ENCODE measurements at regions not wholly inside any gene's neighbourhood (a gene's known extent, or its start where the extent isn't known, plus 50 kb on each side); places are given as distances from the start of the nearest gene placed in this dataset.
"Not testable (repeated sequence)": the region's sequence is repeated elsewhere in the genome, so short reads cannot be mapped to it uniquely, and the experiment has no call there.

DNA sequence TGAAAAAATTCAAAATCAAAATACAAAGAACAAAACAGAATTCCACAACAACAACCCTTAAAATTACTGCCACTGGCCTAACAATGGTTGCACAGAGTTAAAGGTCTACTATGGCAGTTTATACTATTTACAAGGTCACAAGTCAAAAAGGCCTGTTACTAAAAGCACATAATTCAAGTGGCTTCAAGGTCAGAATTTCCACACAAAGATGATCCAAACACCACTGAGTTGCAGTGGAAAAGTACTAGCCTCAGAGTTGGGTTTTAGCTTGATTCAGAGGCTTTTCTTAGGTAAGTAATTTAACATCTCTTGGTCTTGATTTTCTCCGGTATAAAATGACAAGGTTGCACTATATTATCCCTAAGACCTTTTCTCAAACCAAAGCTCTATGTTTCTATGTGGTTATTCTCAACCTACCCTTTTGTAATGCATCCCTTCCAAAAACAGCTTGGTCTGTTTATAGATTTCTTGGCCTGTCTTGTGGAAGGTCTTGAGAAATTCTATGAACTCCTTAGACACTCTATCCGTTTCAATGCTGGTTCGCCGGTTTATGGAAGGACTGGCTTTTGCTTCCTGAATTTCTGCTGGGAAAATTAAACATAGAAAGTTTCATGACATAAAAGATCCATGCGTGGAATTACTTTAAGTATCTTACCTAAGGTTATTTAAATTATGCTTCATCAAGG, 69.5 kb downstream of the MDH2 start:
- not testable (repeated sequence) for H3K36me3 ChIP-seq (ENCODE audit: control insufficient read depth, insufficient read depth, low read length); H3K27me3 ChIP-seq (ENCODE audit: control insufficient read depth, insufficient read depth, low read length)
- WGBS (ENCODE audit: insufficient coverage), result no CpG with 5 or more reads among the region's 5 CpGs

DNA sequence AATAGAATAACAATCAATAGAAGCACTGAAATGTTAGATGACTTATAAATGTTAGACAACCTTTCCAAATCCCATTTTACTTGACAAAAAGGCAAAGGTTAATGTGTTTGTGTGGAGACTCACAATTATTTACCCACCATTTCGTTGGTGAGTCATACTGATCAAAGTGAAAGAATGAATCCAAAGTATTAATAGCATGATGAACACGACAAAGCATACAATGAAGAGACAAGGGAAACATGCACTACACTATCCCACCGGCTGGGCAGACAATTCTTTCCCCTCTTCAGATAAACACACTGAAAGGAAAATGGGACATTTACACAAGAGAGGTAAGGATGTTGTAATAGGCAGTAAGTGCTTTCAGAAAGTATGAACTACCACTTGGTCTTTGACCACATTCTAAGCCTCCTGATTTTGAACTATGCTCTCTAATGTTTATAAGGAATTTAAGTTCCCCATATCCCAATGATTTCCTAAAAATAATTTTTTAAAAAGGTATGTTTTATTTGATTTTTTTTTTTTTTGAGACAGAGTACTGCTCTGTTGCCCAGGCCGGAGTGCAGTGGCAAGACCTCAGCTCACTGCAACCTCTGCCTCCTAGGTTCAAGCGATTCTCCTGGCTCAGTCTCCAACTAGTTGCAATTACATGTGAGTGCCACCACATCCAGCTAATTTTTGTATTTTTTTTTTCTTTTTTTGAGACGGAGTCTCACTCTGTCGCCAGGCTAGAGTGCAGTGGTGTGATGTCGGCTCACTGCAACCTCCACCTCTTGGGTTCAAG, 70.5 kb downstream of the MDH2 start:
- not testable (repeated sequence) for H3K4me3 ChIP-seq (ENCODE audit: low read length); H3K9me3 ChIP-seq (replicated peaks; ENCODE audit: control insufficient read depth, low read depth, low read length); H3K4me1 ChIP-seq (ENCODE audit: control insufficient read depth, insufficient read depth, low read length); H3K27me3 ChIP-seq (ENCODE audit: control insufficient read depth, insufficient read depth, low read length); H3K27ac ChIP-seq (ENCODE audit: low read length); DNase-seq; H3K36me3 ChIP-seq (ENCODE audit: control insufficient read depth, insufficient read depth, low read length)
- 92% methylated on average over 5 of the region's 8 CpGs for WGBS (ENCODE audit: insufficient coverage)

More for the DNA sequence above, 69.5 kb downstream of the MDH2 start:
- not testable (repeated sequence) for DNase-seq; H3K4me1 ChIP-seq (ENCODE audit: control insufficient read depth, insufficient read depth, low read length); H3K9me3 ChIP-seq (replicated peaks; ENCODE audit: control insufficient read depth, low read depth, low read length); H3K27ac ChIP-seq (ENCODE audit: low read length); H3K4me3 ChIP-seq (ENCODE audit: low read length)

DNA sequence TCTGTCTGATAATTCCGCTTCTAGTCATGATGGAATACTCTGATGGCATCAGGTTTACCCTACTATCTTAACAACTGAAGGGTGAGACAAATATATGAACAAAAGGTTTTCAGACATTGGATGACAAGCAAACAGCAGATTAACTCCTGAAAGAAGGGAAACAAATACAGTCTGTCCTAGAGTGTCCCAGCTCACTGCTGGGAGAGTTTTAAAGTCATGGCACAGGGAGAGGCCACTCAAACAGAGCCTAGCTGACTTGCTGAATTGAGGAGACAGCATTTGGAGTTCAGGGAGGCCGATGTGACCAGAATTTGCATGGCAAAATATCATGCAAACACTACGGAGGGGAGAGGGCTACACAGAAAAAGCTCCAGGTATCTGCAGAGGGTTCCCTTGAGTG, 73.1 kb downstream of the MDH2 start:
- 67% methylated on average over 1 of the region's 3 CpGs for WGBS (ENCODE audit: insufficient coverage)
- Histone ChIP-seq H3K4me1 (ENCODE audit: control insufficient read depth, insufficient read depth, low read length) (no peaks in the 10 kb centered on the region), H3K9me3 (replicated peaks; ENCODE audit: control insufficient read depth, low read depth, low read length) (no peaks in the 10 kb centered on the region), H3K36me3 (ENCODE audit: control insufficient read depth, insufficient read depth, low read length) (no peaks in the 10 kb centered on the region), H3K27ac (ENCODE audit: low read length) (no peak overlapping the region), H3K27me3 (ENCODE audit: control insufficient read depth, insufficient read depth, low read length) (no peaks in the 10 kb centered on the region), H3K4me3 (ENCODE audit: low read length) (no peak overlapping the region)
- no peak for DNase-seq

DNA sequence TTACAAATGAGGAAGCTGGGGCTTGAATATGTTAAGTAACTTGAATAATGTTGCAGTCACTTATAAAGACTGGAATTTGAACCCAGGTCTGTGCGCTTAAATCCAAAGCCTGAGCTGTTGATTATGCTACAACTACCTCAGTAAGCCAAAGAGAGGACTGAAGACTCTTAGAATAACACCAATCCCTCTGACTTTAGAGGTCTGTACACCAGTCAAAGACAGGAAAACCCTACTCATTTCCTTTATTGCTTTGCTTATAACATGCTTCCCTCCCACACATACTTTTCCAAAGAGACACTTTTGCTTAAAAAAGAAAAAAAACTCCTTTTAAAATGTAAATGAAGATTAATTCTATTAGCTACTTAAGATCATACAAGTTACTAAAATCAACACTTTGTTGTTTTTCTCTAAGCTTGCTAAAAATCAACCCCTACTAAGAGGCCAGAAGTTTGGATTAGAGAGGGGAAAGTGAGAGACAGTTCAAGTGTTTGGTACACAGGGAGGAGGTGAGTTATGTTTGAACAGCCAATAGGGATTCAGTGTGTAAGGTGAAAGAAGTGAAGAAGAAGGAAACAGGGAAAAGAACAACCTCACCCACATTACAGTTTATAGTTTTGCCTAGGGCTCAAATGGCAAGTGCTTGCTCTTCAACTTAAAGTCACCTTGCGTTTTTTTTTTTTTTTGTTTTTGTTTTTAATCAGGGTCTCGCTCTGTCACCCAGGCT, 74.8 kb downstream of the MDH2 start:
- no peak overlapping the region for H3K4me3 ChIP-seq (ENCODE audit: low read length)
- H3K27ac ChIP-seq (ENCODE audit: low read length), result no peak overlapping the region
- H3K4me1 ChIP-seq (ENCODE audit: control insufficient read depth, insufficient read depth, low read length), result no peaks in the 10 kb centered on the region
- no peaks in the 10 kb centered on the region for H3K27me3 ChIP-seq (ENCODE audit: control insufficient read depth, insufficient read depth, low read length)
- H3K9me3 ChIP-seq (replicated peaks; ENCODE audit: control insufficient read depth, low read depth, low read length), result no peaks in the 10 kb centered on the region
- H3K36me3 ChIP-seq (ENCODE audit: control insufficient read depth, insufficient read depth, low read length), result no peaks in the 10 kb centered on the region
- WGBS (ENCODE audit: insufficient coverage), result 100% methylated on average over 1 of the region's 3 CpGs
- DNase-seq, result no peak

DNA sequence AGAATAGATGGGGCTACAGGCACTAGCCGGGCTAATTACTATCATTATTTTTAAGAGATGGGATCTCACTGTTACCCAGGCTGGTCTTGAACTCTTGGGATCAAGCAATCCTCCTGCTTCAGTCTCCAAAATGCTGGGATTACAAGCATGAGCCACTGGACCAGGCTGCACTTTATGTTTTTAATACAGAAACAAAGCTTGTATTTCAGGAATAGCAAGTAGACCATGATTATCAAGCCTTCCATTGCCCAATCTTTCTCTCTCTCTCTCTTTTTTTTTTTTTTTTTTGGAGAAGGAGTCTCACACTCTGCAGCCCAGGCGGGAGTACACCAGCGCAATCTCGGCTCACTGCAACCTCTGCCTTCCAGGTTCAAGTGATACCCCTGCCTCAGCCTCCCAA, 75.4 kb downstream of the MDH2 start:
- 84% methylated on average over 3 of the region's 4 CpGs for WGBS (ENCODE audit: insufficient coverage)
- Histone ChIP-seq H3K36me3 (ENCODE audit: control insufficient read depth, insufficient read depth, low read length) (no peaks in the 10 kb centered on the region), H3K4me1 (ENCODE audit: control insufficient read depth, insufficient read depth, low read length) (no peaks in the 10 kb centered on the region), H3K27ac (ENCODE audit: low read length) (no peak overlapping the region), H3K9me3 (replicated peaks; ENCODE audit: control insufficient read depth, low read depth, low read length) (no peaks in the 10 kb centered on the region), H3K27me3 (ENCODE audit: control insufficient read depth, insufficient read depth, low read length) (no peaks in the 10 kb centered on the region), H3K4me3 (ENCODE audit: low read length) (no peak overlapping the region)
- no peak for DNase-seq

DNA sequence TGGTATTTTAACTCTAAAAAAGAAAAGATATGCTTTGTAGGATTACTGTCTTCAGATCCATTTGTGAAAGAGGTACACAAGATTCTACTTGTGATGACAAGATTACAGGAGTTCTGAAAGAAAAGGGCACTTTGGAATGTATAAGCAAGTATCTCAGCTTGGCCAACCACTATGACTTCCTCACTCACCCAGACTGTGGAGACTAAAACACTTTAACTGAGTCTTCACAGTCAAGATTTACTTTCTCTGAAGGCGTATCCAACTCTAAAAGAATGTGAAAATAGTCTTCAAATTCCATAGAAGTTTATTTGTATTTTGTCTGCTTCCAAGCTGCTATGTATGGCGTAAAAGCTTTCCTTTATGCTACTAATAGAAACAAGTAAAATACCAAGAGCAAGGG, 76.1 kb upstream of the SRRM3 start:
- Histone ChIP-seq H3K4me3 (ENCODE audit: low read length) (no peak overlapping the region), H3K36me3 (ENCODE audit: control insufficient read depth, insufficient read depth, low read length) (no peaks in the 10 kb centered on the region), H3K4me1 (ENCODE audit: control insufficient read depth, insufficient read depth, low read length) (no peaks in the 10 kb centered on the region), H3K27ac (ENCODE audit: low read length) (no peak overlapping the region), H3K27me3 (ENCODE audit: control insufficient read depth, insufficient read depth, low read length) (no peaks in the 10 kb centered on the region), H3K9me3 (replicated peaks; ENCODE audit: control insufficient read depth, low read depth, low read length) (no peaks in the 10 kb centered on the region)
- no peak for DNase-seq
- WGBS (ENCODE audit: insufficient coverage), result no CpG with 5 or more reads among the region's 2 CpGs

DNA sequence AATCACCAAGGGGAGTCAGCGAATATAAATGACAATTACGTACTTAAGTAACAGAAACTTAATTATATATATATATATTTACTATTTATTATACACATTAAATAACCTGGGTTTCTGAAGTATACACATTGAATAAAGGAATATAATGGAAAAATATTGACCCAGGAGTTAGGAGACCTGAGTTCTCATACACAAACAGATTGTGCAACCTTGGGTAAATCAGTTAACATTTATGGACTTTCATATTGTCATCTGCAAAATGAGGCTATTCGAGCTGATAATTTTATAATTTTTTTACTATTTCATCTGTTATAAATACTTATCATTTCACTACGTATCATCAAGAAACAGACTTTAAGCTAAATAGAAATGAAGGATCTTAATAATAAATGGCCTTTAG, 75.1 kb upstream of the SRRM3 start:
- no CpG with 5 or more reads among the region's 4 CpGs for WGBS (ENCODE audit: insufficient coverage)
- Histone ChIP-seq H3K9me3 (replicated peaks; ENCODE audit: control insufficient read depth, low read depth, low read length) (no peaks in the 10 kb centered on the region), H3K4me1 (ENCODE audit: control insufficient read depth, insufficient read depth, low read length) (no peaks in the 10 kb centered on the region), H3K27me3 (ENCODE audit: control insufficient read depth, insufficient read depth, low read length) (no peaks in the 10 kb centered on the region), H3K27ac (ENCODE audit: low read length) (no peak overlapping the region), H3K36me3 (ENCODE audit: control insufficient read depth, insufficient read depth, low read length) (no peaks in the 10 kb centered on the region), H3K4me3 (ENCODE audit: low read length) (no peak overlapping the region)
- no peak for DNase-seq

DNA sequence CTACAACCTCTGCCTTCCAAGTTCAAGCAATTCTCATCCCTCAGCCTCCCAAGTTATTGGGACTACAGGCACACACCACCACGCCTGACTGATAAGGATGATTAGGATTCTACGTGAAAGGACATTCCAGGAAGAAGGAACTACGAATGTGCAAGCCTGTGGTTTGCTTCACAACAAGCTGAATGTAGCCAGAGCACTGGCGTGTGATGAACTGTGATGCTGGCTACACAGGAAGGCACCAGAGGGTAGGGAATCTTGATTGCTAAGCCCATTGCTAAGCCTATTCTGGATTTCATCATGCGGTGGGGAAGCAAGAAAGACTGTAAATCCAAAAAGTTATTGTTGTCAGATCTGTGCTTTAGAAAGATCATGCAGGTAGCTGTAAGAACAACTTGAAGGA, 72.3 kb upstream of the SRRM3 start:
- no peaks in the 10 kb centered on the region for H3K36me3 ChIP-seq (ENCODE audit: control insufficient read depth, insufficient read depth, low read length)
- 60% methylated on average over 5 of the region's 5 CpGs for WGBS (ENCODE audit: insufficient coverage)
- H3K4me1 ChIP-seq (ENCODE audit: control insufficient read depth, insufficient read depth, low read length), result no peaks in the 10 kb centered on the region
- no peaks in the 10 kb centered on the region for H3K27me3 ChIP-seq (ENCODE audit: control insufficient read depth, insufficient read depth, low read length)
- DNase-seq, result no peak
- H3K4me3 ChIP-seq (ENCODE audit: low read length), result no peak overlapping the region
- no peak overlapping the region for H3K27ac ChIP-seq (ENCODE audit: low read length)
- H3K9me3 ChIP-seq (replicated peaks; ENCODE audit: control insufficient read depth, low read depth, low read length), result no peaks in the 10 kb centered on the region

DNA sequence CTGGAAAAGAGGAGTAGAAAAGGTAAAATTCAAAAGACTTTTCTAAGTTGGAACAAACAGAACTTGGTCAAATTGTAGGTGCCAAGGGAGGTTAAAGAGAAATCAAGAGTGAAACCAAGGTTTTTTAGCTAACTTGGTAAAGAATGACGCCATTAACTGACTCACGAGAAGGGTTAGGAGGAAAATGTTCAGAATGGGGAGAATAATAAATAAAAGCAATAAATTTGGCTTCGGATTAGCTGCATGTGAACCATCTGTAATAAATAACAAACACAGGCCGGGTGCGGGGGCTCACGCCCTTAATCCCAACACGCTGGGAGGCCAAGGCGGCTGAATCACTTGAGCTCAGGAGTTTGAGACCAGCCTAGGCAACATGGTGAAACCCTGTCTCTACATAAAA, 71.9 kb upstream of the SRRM3 start:
- no peak for DNase-seq

DNA sequence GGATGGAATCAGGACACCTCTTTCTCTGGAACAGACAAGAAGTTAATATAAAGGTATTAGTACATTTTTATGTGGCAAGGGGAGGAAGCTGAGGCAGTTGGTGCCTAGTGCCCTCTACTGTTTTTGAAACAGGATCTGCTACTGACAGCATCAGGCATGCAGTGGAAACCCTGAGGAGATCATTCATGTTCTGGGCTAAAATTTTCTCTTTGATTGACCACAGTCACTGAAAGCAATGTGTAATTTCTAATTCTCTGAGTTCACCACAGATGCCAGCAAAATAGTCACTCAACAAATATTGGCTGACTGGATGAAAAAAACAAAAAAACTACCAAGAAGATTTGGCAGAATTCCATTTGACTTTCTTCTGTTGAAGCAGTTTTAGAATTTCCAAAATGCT, 71.0 kb upstream of the SRRM3 start:
- peak; percentile 3 for DNase-seq
- H3K36me3 ChIP-seq (ENCODE audit: control insufficient read depth, insufficient read depth, low read length); H3K27ac ChIP-seq (ENCODE audit: low read length); H3K4me3 ChIP-seq (ENCODE audit: low read length); H3K27me3 ChIP-seq (ENCODE audit: control insufficient read depth, insufficient read depth, low read length); H3K4me1 ChIP-seq (ENCODE audit: control insufficient read depth, insufficient read depth, low read length); H3K9me3 ChIP-seq (replicated peaks; ENCODE audit: control insufficient read depth, low read depth, low read length): not testable (repeated sequence)

More for the DNA sequence above, 71.9 kb upstream of the SRRM3 start:
- Histone ChIP-seq H3K27me3 (ENCODE audit: control insufficient read depth, insufficient read depth, low read length) (no peaks in the 10 kb centered on the region), H3K27ac (ENCODE audit: low read length) (no peak overlapping the region), H3K9me3 (replicated peaks; ENCODE audit: control insufficient read depth, low read depth, low read length) (no peaks in the 10 kb centered on the region), H3K4me3 (ENCODE audit: low read length) (no peak overlapping the region), H3K36me3 (ENCODE audit: control insufficient read depth, insufficient read depth, low read length) (no peaks in the 10 kb centered on the region), H3K4me1 (ENCODE audit: control insufficient read depth, insufficient read depth, low read length) (no peaks in the 10 kb centered on the region)
- WGBS (ENCODE audit: insufficient coverage), result no CpG with 5 or more reads among the region's 8 CpGs

All from muscle of leg (tissue), 3 donors.